ENCODE measurements at regions not wholly inside any gene's neighbourhood (a gene's known extent, or its start where the extent isn't known, plus 50 kb on each side); places are given as distances from the start of the nearest gene placed in this dataset.
A peak's percentile ranks its signal among the peaks of the same experiment; 100 is the strongest.

GRCh38 chr13:73765651-73766384 is 368.4 kb downstream of the KLF12 start:
- peak in 52 of 56 donors; percentile 2 to 85 (median 58) for DNase-seq

GRCh38 chr13:73759434-73759833 is 374.8 kb downstream of the KLF12 start:
- DNase-seq: no peak

- DNase-seq: no peak
Observed at GRCh38 chr13:73757481-73758233, 376.5 kb downstream of the KLF12 start.

GRCh38 chr13:73754727-73755292 is 379.4 kb downstream of the KLF12 start:
- peak in 5 of 56 donors; percentile 1 to 69 (median 20) for DNase-seq

GRCh38 chr13:73754241-73754640 is 380.0 kb downstream of the KLF12 start:
- DNase-seq: no peak

GRCh38 chr13:73751290-73751689 is 382.9 kb downstream of the KLF12 start:
- DNase-seq: no peak

GRCh38 chr13:73748404-73748803 is 385.8 kb downstream of the KLF12 start:
- DNase-seq: no peak

GRCh38 chr13:73745190-73745589 is 389.0 kb downstream of the KLF12 start:
- no peak for DNase-seq

- no peak for DNase-seq
Observed at GRCh38 chr13:73742982-73743381, 391.2 kb downstream of the KLF12 start.

GRCh38 chr13:73741742-73742141 is 392.5 kb downstream of the KLF12 start:
- DNase-seq: no peak

GRCh38 chr13:73741111-73741510 is 393.1 kb downstream of the KLF12 start:
- DNase-seq: no peak

GRCh38 chr13:73740666-73741065 is 393.5 kb downstream of the KLF12 start:
- DNase-seq: peak in 33 of 56 donors; percentile 1 to 78 (median 24)

- no peak for DNase-seq
Observed at GRCh38 chr13:73739394-73739793, 394.8 kb downstream of the KLF12 start.

GRCh38 chr13:73738626-73739025 is 395.6 kb downstream of the KLF12 start:
- no peak for DNase-seq

GRCh38 chr13:73737214-73737613 is 397.0 kb downstream of the KLF12 start:
- no peak for DNase-seq

GRCh38 chr13:73733706-73734105 is 400.5 kb downstream of the KLF12 start:
- DNase-seq: no peak

- no peak for DNase-seq
Observed at GRCh38 chr13:73732350-73732749, 401.9 kb downstream of the KLF12 start.

- DNase-seq: no peak
Observed at GRCh38 chr13:73731564-73731963, 402.6 kb downstream of the KLF12 start.

GRCh38 chr13:73730014-73730413 is 404.2 kb downstream of the KLF12 start:
- no peak for DNase-seq

- DNase-seq: no peak
Observed at GRCh38 chr13:73729046-73729445, 405.2 kb downstream of the KLF12 start.

GRCh38 chr13:73722120-73722519 is 412.1 kb downstream of the KLF12 start:
- peak in 2 of 56 donors; percentile 1 to 11 for DNase-seq

GRCh38 chr13:73721571-73721970 is 412.6 kb downstream of the KLF12 start:
- DNase-seq: no peak
